ENCODE measurements at regions not wholly inside any gene's neighbourhood (a gene's known extent, or its start where the extent isn't known, plus 50 kb on each side); places are given as distances from the start of the nearest gene placed in this dataset.

DNA sequence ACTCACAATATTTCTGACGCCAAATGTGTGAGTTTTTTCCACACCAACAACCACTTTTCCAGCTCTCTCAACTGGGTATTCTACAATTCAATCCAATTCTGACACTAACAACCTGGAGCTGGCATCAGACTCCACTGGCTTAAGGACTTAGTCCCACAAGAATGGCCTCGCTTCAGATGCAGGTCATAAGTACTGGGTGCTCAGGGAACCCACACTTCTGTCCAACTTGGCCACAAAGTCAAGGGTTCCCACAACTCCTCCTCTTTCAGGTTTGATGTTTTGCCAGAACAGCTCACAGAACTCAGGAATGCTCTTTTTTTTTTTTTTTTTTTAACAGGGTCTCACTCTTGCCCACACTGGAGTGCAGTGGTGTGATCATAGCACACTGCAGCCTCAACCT lies 56.1 kb upstream of the TMC5 start:
- Histone ChIP-seq H2AFZ (ENCODE audit: low read depth, low read length) (no peak overlapping the region), H3K9me3 (ENCODE audit: control insufficient read depth, low read length) (peaks cover 4% of the 10 kb centered on the region), H3K27ac (ENCODE audit: low read length, poor library complexity, severe bottlenecking) (no peak overlapping the region), H2BK15ac (ENCODE audit: low read depth, poor library complexity, severe bottlenecking) (no peak overlapping the region), H3K79me1 (replicated peaks; ENCODE audit: low read length, poor library complexity, severe bottlenecking) (no peaks in the 10 kb centered on the region), H2AK5ac (ENCODE audit: low read length, severe bottlenecking) (no peak overlapping the region), H3K9ac (ENCODE audit: low read length) (no peak overlapping the region), H2BK12ac (ENCODE audit: low read length in 2 of 2) (no peak overlapping the region), H4K8ac (ENCODE audit: low read length) (no peak overlapping the region), H3K4me2 (ENCODE audit: low read length, poor library complexity, severe bottlenecking) (no peak overlapping the region), H2BK5ac (ENCODE audit: low read depth, low read length, poor library complexity, severe bottlenecking) (no peak overlapping the region), H3K27me3 (ENCODE audit: control insufficient read depth in 1 of 2, insufficient read depth in 1 of 2, low read length in 2 of 2) (peaks cover 0 to 7% of the 10 kb centered on the region in 2 experiments), H3K23ac (ENCODE audit: low read length in 2 of 2) (no peak overlapping the region), H3K4me3 (ENCODE audit: insufficient read depth in 1 of 2, low read depth in 1 of 2, low read length in 2 of 2) (no peak overlapping the region), H4K91ac (ENCODE audit: low read length) (no peak overlapping the region), H3K18ac (ENCODE audit: low read depth in 1 of 2, low read length in 2 of 2) (no peak overlapping the region), H2BK120ac (ENCODE audit: low read depth, low read length) (no peak overlapping the region), H3K14ac (ENCODE audit: low read length in 2 of 2) (no peak overlapping the region), H3K36me3 (ENCODE audit: control insufficient read depth in 1 of 2, insufficient read depth in 2 of 2, low read depth in 1 of 2, low read length in 2 of 2) (no peaks in the 10 kb centered on the region), H3K4me1 (ENCODE audit: control insufficient read depth, insufficient read depth, low read depth, low read length) (no peaks in the 10 kb centered on the region), H3K4ac (ENCODE audit: low read depth in 1 of 2, low read length in 2 of 2) (no peak overlapping the region)
- DNase-seq = no peak
- 76% methylated on average over 2 of the region's 2 CpGs for WGBS

DNA sequence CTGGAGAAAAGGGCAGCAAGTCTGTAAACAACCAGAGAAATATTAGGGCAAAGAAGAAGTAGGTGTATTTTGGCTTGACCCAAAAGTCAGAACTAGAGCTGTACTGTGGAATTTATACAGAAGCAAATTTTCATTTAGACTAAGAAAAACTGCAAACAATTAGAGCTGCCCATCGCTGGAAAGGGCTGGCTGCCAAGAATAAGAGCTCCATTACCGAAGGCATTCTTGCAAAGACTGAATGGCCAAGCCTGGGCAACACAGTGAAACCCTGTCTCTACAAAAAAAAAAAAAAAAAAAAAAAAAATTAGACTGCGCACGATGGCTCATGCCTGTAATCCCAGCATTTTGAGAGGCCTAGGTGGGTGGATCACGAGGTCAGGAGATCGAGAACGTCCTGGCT lies 53.9 kb upstream of the TMC5 start:
- Histone ChIP-seq H3K36me3 (ENCODE audit: control insufficient read depth in 1 of 2, insufficient read depth in 2 of 2, low read depth in 1 of 2, low read length in 2 of 2) (no peaks in the 10 kb centered on the region), H2BK15ac (ENCODE audit: low read depth, poor library complexity, severe bottlenecking) (no peak overlapping the region), H3K4me3 (ENCODE audit: insufficient read depth in 1 of 2, low read depth in 1 of 2, low read length in 2 of 2) (no peak overlapping the region), H2BK12ac (ENCODE audit: low read length in 2 of 2) (no peak overlapping the region), H3K14ac (ENCODE audit: low read length in 2 of 2) (no peak overlapping the region), H3K27me3 (ENCODE audit: control insufficient read depth in 1 of 2, insufficient read depth in 1 of 2, low read length in 2 of 2) (peaks cover 0 to 10% of the 10 kb centered on the region in 2 experiments), H2AFZ (ENCODE audit: low read depth, low read length) (no peak overlapping the region), H3K9me3 (ENCODE audit: control insufficient read depth, low read length) (peaks cover 4% of the 10 kb centered on the region), H3K4me2 (ENCODE audit: low read length, poor library complexity, severe bottlenecking) (no peak overlapping the region), H3K18ac (ENCODE audit: low read depth in 1 of 2, low read length in 2 of 2) (no peak overlapping the region), H2AK5ac (ENCODE audit: low read length, severe bottlenecking) (no peak overlapping the region), H3K79me1 (replicated peaks; ENCODE audit: low read length, poor library complexity, severe bottlenecking) (no peaks in the 10 kb centered on the region), H4K91ac (ENCODE audit: low read length) (no peak overlapping the region), H2BK120ac (ENCODE audit: low read depth, low read length) (no peak overlapping the region), H3K23ac (ENCODE audit: low read length in 2 of 2) (no peak overlapping the region), H4K8ac (ENCODE audit: low read length) (no peak overlapping the region), H3K9ac (ENCODE audit: low read length) (no peak overlapping the region), H3K27ac (ENCODE audit: low read length, poor library complexity, severe bottlenecking) (no peak overlapping the region), H3K4me1 (ENCODE audit: control insufficient read depth, insufficient read depth, low read depth, low read length) (no peaks in the 10 kb centered on the region), H2BK5ac (ENCODE audit: low read depth, low read length, poor library complexity, severe bottlenecking) (no peak overlapping the region), H3K4ac (ENCODE audit: low read depth in 1 of 2, low read length in 2 of 2) (no peak overlapping the region)
- DNase-seq = no peak
- 80% methylated on average over 2 of the region's 7 CpGs for WGBS

DNA sequence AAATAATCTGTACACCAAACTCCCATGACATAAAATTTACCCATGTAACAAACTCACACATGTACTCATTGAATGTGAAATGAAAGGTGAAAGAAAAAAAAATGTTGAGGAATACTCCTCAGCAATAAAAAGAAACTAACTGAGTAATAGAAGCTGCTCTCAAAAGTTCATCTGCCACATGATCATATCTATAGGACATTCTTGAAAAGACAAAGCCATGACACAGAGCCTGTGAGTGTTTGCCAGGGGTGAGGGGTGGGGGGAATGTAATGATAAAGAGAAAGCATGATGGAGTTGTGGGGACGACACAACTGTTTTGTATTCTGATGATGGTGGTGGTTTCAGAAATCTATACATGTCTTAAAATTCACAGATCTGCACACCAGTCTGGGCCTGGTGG lies 52.2 kb upstream of the TMC5 start:
- Histone ChIP-seq H3K9me3 (ENCODE audit: control insufficient read depth, low read length) (no peaks in the 10 kb centered on the region), H3K9ac (ENCODE audit: low read length) (no peak overlapping the region), H3K4me3 (ENCODE audit: insufficient read depth in 1 of 2, low read depth in 1 of 2, low read length in 2 of 2) (no peak overlapping the region), H2BK12ac (ENCODE audit: low read length in 2 of 2) (no peak overlapping the region), H3K27me3 (ENCODE audit: control insufficient read depth in 1 of 2, insufficient read depth in 1 of 2, low read length in 2 of 2) (peaks cover 0 to 6% of the 10 kb centered on the region in 2 experiments), H3K4me2 (ENCODE audit: low read length, poor library complexity, severe bottlenecking) (no peak overlapping the region), H4K8ac (ENCODE audit: low read length) (no peak overlapping the region), H2BK15ac (ENCODE audit: low read depth, poor library complexity, severe bottlenecking) (no peak overlapping the region), H2BK120ac (ENCODE audit: low read depth, low read length) (no peak overlapping the region), H3K23ac (ENCODE audit: low read length in 2 of 2) (no peak overlapping the region), H3K36me3 (ENCODE audit: control insufficient read depth in 1 of 2, insufficient read depth in 2 of 2, low read depth in 1 of 2, low read length in 2 of 2) (no peaks in the 10 kb centered on the region), H4K91ac (ENCODE audit: low read length) (no peak overlapping the region), H3K4me1 (ENCODE audit: control insufficient read depth, insufficient read depth, low read depth, low read length) (no peaks in the 10 kb centered on the region), H3K4ac (ENCODE audit: low read depth in 1 of 2, low read length in 2 of 2) (no peak overlapping the region), H2BK5ac (ENCODE audit: low read depth, low read length, poor library complexity, severe bottlenecking) (no peak overlapping the region), H3K27ac (ENCODE audit: low read length, poor library complexity, severe bottlenecking) (no peak overlapping the region), H3K14ac (ENCODE audit: low read length in 2 of 2) (no peak overlapping the region), H3K79me1 (replicated peaks; ENCODE audit: low read length, poor library complexity, severe bottlenecking) (no peaks in the 10 kb centered on the region), H2AK5ac (ENCODE audit: low read length, severe bottlenecking) (no peak overlapping the region), H2AFZ (ENCODE audit: low read depth, low read length) (no peak overlapping the region), H3K18ac (ENCODE audit: low read depth in 1 of 2, low read length in 2 of 2) (no peak overlapping the region)
- 14% methylated on average over 1 of the region's 1 CpG for whole genome bisulfite sequencing
- peak; percentile 22 for DNase-seq

DNA sequence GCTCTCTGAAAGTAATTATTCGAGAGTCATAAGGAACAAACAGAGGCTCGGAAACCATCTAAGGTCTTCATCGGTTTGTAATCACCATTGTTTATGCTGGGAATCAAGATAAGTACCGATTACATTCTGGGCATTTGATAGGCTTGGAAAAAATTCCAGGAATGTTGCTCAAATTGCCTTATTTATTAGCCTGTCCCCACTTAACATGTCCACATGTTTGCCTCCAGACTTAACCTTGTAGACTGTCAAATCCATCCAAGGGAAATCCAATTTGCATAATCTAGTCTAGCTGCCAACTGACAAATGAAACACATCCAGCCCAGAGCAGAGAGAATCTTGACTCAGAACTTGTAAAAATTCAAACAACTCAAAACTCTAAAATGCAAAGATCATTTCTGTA lies 51.3 kb upstream of the TMC5 start:
- H3K9me3 ChIP-seq (ENCODE audit: control insufficient read depth, low read length) = no peaks in the 10 kb centered on the region
- no peak overlapping the region for H4K91ac ChIP-seq (ENCODE audit: low read length)
- H2AK5ac ChIP-seq (ENCODE audit: low read length, severe bottlenecking) = no peak overlapping the region
- H2BK120ac ChIP-seq (ENCODE audit: low read depth, low read length) = no peak overlapping the region
- DNase-seq = peak; percentile 23
- no peak overlapping the region for H3K4me3 ChIP-seq (ENCODE audit: insufficient read depth in 1 of 2, low read depth in 1 of 2, low read length in 2 of 2)
- no peak overlapping the region for H2BK12ac ChIP-seq (ENCODE audit: low read length in 2 of 2)
- no peaks in the 10 kb centered on the region for H3K79me1 ChIP-seq (replicated peaks; ENCODE audit: low read length, poor library complexity, severe bottlenecking)
- H2BK15ac ChIP-seq (ENCODE audit: low read depth, poor library complexity, severe bottlenecking) = no peak overlapping the region
- no peak overlapping the region for H4K8ac ChIP-seq (ENCODE audit: low read length)
- no peaks in the 10 kb centered on the region for H3K4me1 ChIP-seq (ENCODE audit: control insufficient read depth, insufficient read depth, low read depth, low read length)
- H2AFZ ChIP-seq (ENCODE audit: low read depth, low read length) = no peak overlapping the region
- H3K4ac ChIP-seq (ENCODE audit: low read depth in 1 of 2, low read length in 2 of 2) = no peak overlapping the region
- no peak overlapping the region for H3K18ac ChIP-seq (ENCODE audit: low read depth in 1 of 2, low read length in 2 of 2)
- H3K27ac ChIP-seq (ENCODE audit: low read length, poor library complexity, severe bottlenecking) = no peak overlapping the region
- H3K14ac ChIP-seq (ENCODE audit: low read length in 2 of 2) = no peak overlapping the region
- H3K23ac ChIP-seq (ENCODE audit: low read length in 2 of 2) = no peak overlapping the region
- H3K9ac ChIP-seq (ENCODE audit: low read length) = no peak overlapping the region
- no peak overlapping the region for H3K4me2 ChIP-seq (ENCODE audit: low read length, poor library complexity, severe bottlenecking)
- peaks cover 0 to 9% of the 10 kb centered on the region in 2 experiments for H3K27me3 ChIP-seq (ENCODE audit: control insufficient read depth in 1 of 2, insufficient read depth in 1 of 2, low read length in 2 of 2)
- WGBS = 39% methylated on average over 4 of the region's 4 CpGs
- no peak overlapping the region for H2BK5ac ChIP-seq (ENCODE audit: low read depth, low read length, poor library complexity, severe bottlenecking)
- H3K36me3 ChIP-seq (ENCODE audit: control insufficient read depth in 1 of 2, insufficient read depth in 2 of 2, low read depth in 1 of 2, low read length in 2 of 2) = no peaks in the 10 kb centered on the region

Data from mesenchymal stem cell (in vitro differentiated cells and primary cell).